NCI-H510A treated with DMSO at 0.1 percent for 48 hours (cell line): ENCODE measurements at regions not wholly inside any gene's neighbourhood (a gene's known extent, or its start where the extent isn't known, plus 50 kb on each side); places are given as distances from the start of the nearest gene placed in this dataset.

Experiments used
- DNase-seq: peaks from one replicate; lab custom pipeline; 2025; lab: John Stamatoyannopoulos, UW

GRCh38 chr3:65112751-65113300 lies 425.0 kb upstream of the ADAMTS9 start:
- DNase-seq, result no peak

GRCh38 chr3:65110661-65111060 lies 422.9 kb upstream of the ADAMTS9 start:
- no peak for DNase-seq

GRCh38 chr3:65109966-65110500 lies 422.2 kb upstream of the ADAMTS9 start:
- DNase-seq, result no peak

GRCh38 chr3:65107174-65107573 lies 419.4 kb upstream of the ADAMTS9 start:
- no peak for DNase-seq

- DNase-seq, result no peak
Measured at GRCh38 chr3:65101450-65101849, 413.6 kb upstream of the ADAMTS9 start.

GRCh38 chr3:65098400-65098799 lies 410.6 kb upstream of the ADAMTS9 start:
- no peak for DNase-seq

- no peak for DNase-seq
Measured at GRCh38 chr3:65096110-65096745, 408.4 kb upstream of the ADAMTS9 start.

- no peak for DNase-seq
Measured at GRCh38 chr3:65094723-65095122, 406.9 kb upstream of the ADAMTS9 start.

GRCh38 chr3:65093641-65094040 lies 405.8 kb upstream of the ADAMTS9 start:
- DNase-seq, result no peak

- DNase-seq, result no peak
Measured at GRCh38 chr3:65091565-65091964, 403.8 kb upstream of the ADAMTS9 start.

- no peak for DNase-seq
Measured at GRCh38 chr3:65083240-65083639, 395.4 kb upstream of the ADAMTS9 start.

- no peak for DNase-seq
Measured at GRCh38 chr3:65081536-65081935, 393.7 kb upstream of the ADAMTS9 start.

GRCh38 chr3:65080432-65080831 lies 392.6 kb upstream of the ADAMTS9 start:
- DNase-seq, result no peak

GRCh38 chr3:65079560-65079959 lies 391.8 kb upstream of the ADAMTS9 start:
- no peak for DNase-seq

- no peak for DNase-seq
Measured at GRCh38 chr3:65078748-65079147, 390.9 kb upstream of the ADAMTS9 start.

- DNase-seq, result no peak
Measured at GRCh38 chr3:65077124-65077523, 389.3 kb upstream of the ADAMTS9 start.

- DNase-seq, result no peak
Measured at GRCh38 chr3:65070968-65071367, 383.2 kb upstream of the ADAMTS9 start.

GRCh38 chr3:65060904-65061303 lies 373.1 kb upstream of the ADAMTS9 start:
- DNase-seq, result no peak

- DNase-seq, result no peak
Measured at GRCh38 chr3:65052101-65052500, 364.3 kb upstream of the ADAMTS9 start.

- DNase-seq, result no peak
Measured at GRCh38 chr3:65048151-65048550, 360.4 kb upstream of the ADAMTS9 start.

- no peak for DNase-seq
Measured at GRCh38 chr3:65045138-65045537, 357.3 kb upstream of the ADAMTS9 start.

GRCh38 chr3:65044401-65044800 lies 356.6 kb upstream of the ADAMTS9 start:
- DNase-seq, result no peak

- no peak for DNase-seq
Measured at GRCh38 chr3:65042675-65043074, 354.9 kb upstream of the ADAMTS9 start.

- DNase-seq, result no peak
Measured at GRCh38 chr3:65039754-65040210, 352.0 kb upstream of the ADAMTS9 start.
